ENCODE measurements at regions not wholly inside any gene's neighbourhood (a gene's known extent, or its start where the extent isn't known, plus 50 kb on each side); places are given as distances from the start of the nearest gene placed in this dataset.

- 100% methylated on average over 1 of the region's 1 CpG for WGBS, 2 experiments (ENCODE audit: insufficient coverage in 1 of 2, insufficient read length in 1 of 2)
- no peak overlapping the region for H3K4me3 ChIP-seq (ENCODE audit: low read length)
- Mint-ChIP-seq H3K4me3 (no peak overlapping the region), H3K27ac (no peak overlapping the region), H3K27me3 (ENCODE audit: insufficient read depth) (peaks cover 2% of the 10 kb centered on the region), H3K36me3 (ENCODE audit: low read depth) (no peaks in the 10 kb centered on the region), H3K9me3 (peaks cover 8% of the 10 kb centered on the region), H3K4me1 (peaks cover 18% of the 10 kb centered on the region)
- H3K4me1 ChIP-seq (ENCODE audit: control insufficient read depth, insufficient read depth, low read length) = no peaks in the 10 kb centered on the region
- no peak overlapping the region for H3K9ac ChIP-seq (ENCODE audit: extremely low read depth, low read length, poor library complexity, severe bottlenecking)
- no peaks in the 10 kb centered on the region for H3K27me3 ChIP-seq (ENCODE audit: control insufficient read depth, insufficient read depth, low read length, poor library complexity, severe bottlenecking)
- DNase-seq = peak; percentile 11
- H3K9me3 ChIP-seq (ENCODE audit: control insufficient read depth, low read length) = peaks cover 17% of the 10 kb centered on the region
- no peak for TF ChIP-seq CTCF (conservative IDR thresholded peaks at IDR 0.05)
- no peak overlapping the region for H3K27ac ChIP-seq (ENCODE audit: low read depth, low read length)
- no peaks in the 10 kb centered on the region for H3K36me3 ChIP-seq (ENCODE audit: control insufficient read depth, insufficient read depth, low read length)
Measured at GRCh38 chr11:116336540-116336939, 436.2 kb downstream of the BUD13 start.

GRCh38 chr11:116335891-116336290 lies 436.9 kb downstream of the BUD13 start:
- Mint-ChIP-seq H3K36me3 (ENCODE audit: low read depth) (no peaks in the 10 kb centered on the region), H3K9me3 (peaks cover 8% of the 10 kb centered on the region), H3K4me3 (no peak overlapping the region), H3K27ac (no peak overlapping the region), H3K27me3 (ENCODE audit: insufficient read depth) (peaks cover 2% of the 10 kb centered on the region), H3K4me1 (peaks cover 18% of the 10 kb centered on the region)
- Histone ChIP-seq H3K9ac (ENCODE audit: extremely low read depth, low read length, poor library complexity, severe bottlenecking) (no peak overlapping the region), H3K27ac (ENCODE audit: low read depth, low read length) (no peak overlapping the region), H3K9me3 (ENCODE audit: control insufficient read depth, low read length) (peaks cover 17% of the 10 kb centered on the region), H3K4me3 (ENCODE audit: low read length) (no peak overlapping the region), H3K27me3 (ENCODE audit: control insufficient read depth, insufficient read depth, low read length, poor library complexity, severe bottlenecking) (no peaks in the 10 kb centered on the region), H3K36me3 (ENCODE audit: control insufficient read depth, insufficient read depth, low read length) (no peaks in the 10 kb centered on the region), H3K4me1 (ENCODE audit: control insufficient read depth, insufficient read depth, low read length) (no peaks in the 10 kb centered on the region)
- peak; percentile 15 for DNase-seq
- no peak for TF ChIP-seq CTCF (conservative IDR thresholded peaks at IDR 0.05)
- 100% methylated on average over 3 of the region's 3 CpGs; no CpG with 5 or more reads in 1 of the 2 experiments for WGBS, 2 experiments (ENCODE audit: insufficient coverage in 1 of 2, insufficient read length in 1 of 2)

GRCh38 chr11:116335078-116335477 lies 437.7 kb downstream of the BUD13 start:
- no peaks in the 10 kb centered on the region for H3K27me3 ChIP-seq (ENCODE audit: control insufficient read depth, insufficient read depth, low read length, poor library complexity, severe bottlenecking)
- DNase-seq = no peak
- H3K36me3 ChIP-seq (ENCODE audit: control insufficient read depth, insufficient read depth, low read length) = no peaks in the 10 kb centered on the region
- no peak overlapping the region for H3K9ac ChIP-seq (ENCODE audit: extremely low read depth, low read length, poor library complexity, severe bottlenecking)
- H3K27me3 Mint-ChIP-seq (ENCODE audit: insufficient read depth) = peaks cover 2% of the 10 kb centered on the region
- H3K4me1 ChIP-seq (ENCODE audit: control insufficient read depth, insufficient read depth, low read length) = no peaks in the 10 kb centered on the region
- WGBS, 2 experiments (ENCODE audit: insufficient coverage in 1 of 2, insufficient read length in 1 of 2) = 94% methylated on average over 1 of the region's 1 CpG; no CpG with 5 or more reads in 1 of the 2 experiments
- no peak overlapping the region for H3K4me3 Mint-ChIP-seq
- H3K27ac ChIP-seq (ENCODE audit: low read depth, low read length) = no peak overlapping the region
- no peaks in the 10 kb centered on the region for H3K36me3 Mint-ChIP-seq (ENCODE audit: low read depth)
- H3K4me1 Mint-ChIP-seq = peaks cover 18% of the 10 kb centered on the region
- peaks cover 8% of the 10 kb centered on the region for H3K9me3 Mint-ChIP-seq
- TF ChIP-seq CTCF (conservative IDR thresholded peaks at IDR 0.05) = no peak
- H3K9me3 ChIP-seq (ENCODE audit: control insufficient read depth, low read length) = peaks cover 17% of the 10 kb centered on the region
- no peak overlapping the region for H3K27ac Mint-ChIP-seq
- no peak overlapping the region for H3K4me3 ChIP-seq (ENCODE audit: low read length)

Data from endodermal cell (in vitro differentiated cells).